Pulmonary artery endothelial cell (primary cell): ENCODE measurements at regions not wholly inside any gene's neighbourhood (a gene's known extent, or its start where the extent isn't known, plus 50 kb on each side); places are given as distances from the start of the nearest gene placed in this dataset.

ENCODE experiments used
- DNase-seq: peaks from one replicate; pipeline ENCODE4 v3.0.0-alpha.2; 2011; ENCODE audit warnings: low read depth, low spot score

GRCh38 chr2:158009399-158009798 lies 92.3 kb upstream of the UPP2 start:
- no peak for DNase-seq

DNA sequence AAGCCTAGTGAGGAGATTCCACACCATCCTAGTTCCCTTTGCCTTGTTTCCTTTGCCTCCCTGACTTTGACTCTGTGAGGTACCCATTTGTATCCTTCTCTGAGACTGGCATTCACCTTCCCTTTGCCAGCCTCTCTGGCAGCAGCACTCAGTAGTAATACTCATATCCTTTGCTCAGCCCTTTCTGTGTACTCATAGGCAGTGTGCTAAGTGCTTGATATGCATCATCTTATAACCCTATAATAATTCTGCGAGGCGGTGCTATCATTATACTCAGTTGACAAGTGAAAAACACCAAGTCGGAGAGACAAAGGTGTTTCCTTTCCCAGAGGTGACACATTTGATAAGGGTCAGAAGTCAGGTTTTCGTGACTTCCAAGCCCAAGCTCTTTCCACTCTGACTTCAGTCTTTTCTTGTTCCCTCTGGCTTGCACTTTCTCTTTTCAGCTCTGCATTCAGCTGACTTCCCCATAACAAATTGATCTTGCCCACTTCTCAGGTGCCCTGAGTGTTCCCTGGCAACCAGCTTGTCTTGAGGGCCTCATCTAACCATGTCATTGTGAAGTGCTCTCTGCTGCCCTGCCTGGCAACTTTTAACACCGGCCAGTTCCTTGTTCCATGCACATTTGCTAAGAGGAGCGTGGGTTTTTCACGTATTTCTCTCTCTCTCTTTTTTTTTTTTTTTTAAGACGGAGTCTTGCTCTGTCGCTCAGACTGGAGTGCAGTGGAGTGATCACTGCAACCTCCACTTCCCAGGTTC lies 94.5 kb upstream of the UPP2 start:
- DNase-seq, result no peak

DNA sequence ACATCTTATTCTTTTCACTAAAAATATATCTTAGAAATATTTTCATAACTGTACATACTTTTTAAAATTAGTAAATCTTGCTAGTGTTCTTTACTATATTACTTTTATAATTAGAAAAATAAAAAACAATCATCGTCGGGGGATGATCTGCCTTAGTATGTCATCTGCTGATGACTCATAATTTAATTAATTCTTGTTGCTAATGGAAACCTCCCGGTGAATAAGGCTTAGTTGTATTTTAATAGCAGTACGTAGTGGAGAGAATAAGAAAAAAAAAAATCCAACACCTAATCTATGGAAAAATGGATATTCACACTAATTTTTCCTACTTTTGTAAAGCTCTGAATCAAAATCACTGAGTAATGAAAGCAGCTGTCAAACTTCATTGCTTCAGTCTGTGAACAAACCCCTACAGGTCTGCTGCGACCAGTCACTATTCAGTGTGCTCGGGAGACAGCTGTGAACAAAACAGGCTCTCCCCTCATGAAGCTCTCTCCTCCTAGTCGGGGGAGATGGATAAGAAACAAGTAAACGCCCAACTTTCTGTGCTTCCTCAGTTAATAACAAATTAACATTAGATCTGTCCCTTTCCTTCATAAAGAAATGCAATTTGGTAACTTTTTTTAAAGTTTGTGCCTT lies 97.4 kb upstream of the UPP2 start:
- DNase-seq, result no peak

- DNase-seq, result no peak
Observed at GRCh38 chr2:158002079-158002478, 99.6 kb upstream of the UPP2 start.

DNA sequence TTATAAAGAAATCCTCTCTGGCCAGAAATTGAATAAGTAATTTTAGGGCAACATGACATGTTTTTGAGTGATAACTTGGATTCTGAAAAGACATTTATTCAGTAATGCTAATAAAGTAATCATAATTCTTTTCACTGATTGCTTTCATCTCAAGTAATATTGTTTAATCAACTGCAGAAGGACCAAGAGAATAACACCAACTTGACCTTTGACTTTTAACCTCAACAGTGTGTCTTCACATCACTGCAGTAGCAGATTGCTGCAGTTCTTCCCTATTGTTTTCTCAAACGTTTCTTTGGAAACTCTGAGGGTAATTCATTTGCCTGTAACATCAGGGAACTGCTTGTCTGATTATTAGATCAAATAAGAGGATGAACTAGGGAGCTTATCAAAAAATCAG lies 104.9 kb upstream of the UPP2 start:
- DNase-seq, result no peak

GRCh38 chr2:157995117-157995516 lies 106.6 kb upstream of the UPP2 start:
- DNase-seq, result no peak

GRCh38 chr2:157991932-157992331 lies 109.7 kb upstream of the UPP2 start:
- no peak for DNase-seq

DNA sequence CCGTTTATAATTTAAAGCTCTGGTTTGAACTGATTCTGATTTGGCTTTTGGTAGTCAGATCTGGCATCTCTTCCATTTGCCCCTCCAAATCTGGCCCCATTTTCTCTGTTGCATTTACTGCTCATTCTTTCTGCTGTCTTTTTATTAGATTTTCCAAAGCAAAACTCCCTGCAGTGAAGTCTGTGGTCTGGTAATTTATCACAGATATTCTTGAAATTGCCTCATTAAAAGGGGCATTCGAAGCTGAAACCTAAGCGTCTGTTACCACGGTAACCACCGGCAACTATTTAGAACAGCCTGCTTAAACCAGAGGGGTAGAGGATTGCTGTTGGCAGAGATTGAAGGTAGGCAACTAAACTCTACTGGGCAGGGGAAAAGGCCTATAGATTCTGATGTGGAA lies 111.5 kb upstream of the UPP2 start:
- no peak for DNase-seq

GRCh38 chr2:157989227-157989626 lies 112.4 kb upstream of the UPP2 start:
- no peak for DNase-seq

GRCh38 chr2:157986761-157987160 lies 110.6 kb upstream of the ACVR1 start:
- DNase-seq, result no peak

DNA sequence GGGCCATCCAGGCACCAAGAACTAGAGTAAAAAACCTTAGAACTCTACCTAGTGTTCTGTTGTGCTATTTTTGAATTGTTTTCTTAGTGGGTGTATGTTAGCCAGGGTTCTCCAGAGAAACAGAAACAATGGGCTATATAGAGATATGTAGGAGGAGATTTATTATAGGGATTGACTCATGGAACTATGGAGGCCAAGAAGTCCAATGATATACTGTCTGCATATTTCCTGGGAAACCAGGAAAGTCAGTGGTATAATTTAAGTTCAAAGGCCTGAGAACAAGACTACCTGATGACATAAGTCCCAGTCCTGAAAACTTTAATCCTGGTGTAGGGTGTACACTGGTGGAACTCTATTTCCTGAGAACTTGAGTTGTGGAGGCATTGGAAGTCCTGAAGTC lies 108.7 kb upstream of the ACVR1 start:
- DNase-seq, result no peak

DNA sequence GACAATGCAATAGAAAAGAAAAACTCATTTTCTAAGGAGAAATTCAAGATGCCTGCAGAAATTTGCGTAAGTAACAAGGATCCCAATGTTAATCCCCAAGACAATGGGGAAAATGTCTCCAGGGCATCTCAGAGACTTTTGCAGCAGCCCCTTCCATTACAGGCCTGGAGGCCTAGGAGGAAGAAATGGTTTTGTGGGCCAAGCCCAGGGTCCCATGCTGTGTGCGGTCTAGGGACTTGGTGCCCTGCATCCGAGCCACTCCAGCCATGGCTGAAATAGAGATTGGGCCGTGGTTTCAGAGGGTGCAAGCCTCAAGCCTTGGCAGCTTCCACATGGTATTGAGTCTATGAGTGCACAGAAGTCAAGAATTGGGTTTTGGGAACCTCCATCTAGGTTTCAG lies 103.9 kb upstream of the ACVR1 start:
- DNase-seq, result no peak

- no peak for DNase-seq
Observed at GRCh38 chr2:157971702-157972101, 95.6 kb upstream of the ACVR1 start.

DNA sequence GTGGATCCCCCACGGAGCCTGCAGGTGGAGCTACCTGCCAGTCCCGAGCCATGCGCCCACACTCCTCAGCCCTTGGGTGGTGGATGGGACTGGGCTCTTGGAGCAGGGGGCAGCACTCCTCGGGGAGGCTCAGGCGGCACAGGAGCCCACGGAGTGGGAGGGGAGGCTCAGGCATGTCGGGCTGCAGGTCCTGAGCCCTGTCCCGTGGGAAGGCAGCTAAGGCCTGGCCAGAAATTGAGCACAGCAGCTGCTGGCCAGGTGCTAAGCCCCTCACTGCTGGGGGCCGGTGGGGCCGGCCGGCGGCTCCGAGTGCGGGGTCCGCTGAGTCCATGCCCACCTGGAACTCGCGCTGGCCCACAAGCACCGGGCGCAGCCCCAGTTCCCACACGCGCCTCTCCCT lies 91.7 kb upstream of the ACVR1 start:
- no peak for DNase-seq

GRCh38 chr2:157959249-157959648 lies 83.1 kb upstream of the ACVR1 start:
- no peak for DNase-seq

DNA sequence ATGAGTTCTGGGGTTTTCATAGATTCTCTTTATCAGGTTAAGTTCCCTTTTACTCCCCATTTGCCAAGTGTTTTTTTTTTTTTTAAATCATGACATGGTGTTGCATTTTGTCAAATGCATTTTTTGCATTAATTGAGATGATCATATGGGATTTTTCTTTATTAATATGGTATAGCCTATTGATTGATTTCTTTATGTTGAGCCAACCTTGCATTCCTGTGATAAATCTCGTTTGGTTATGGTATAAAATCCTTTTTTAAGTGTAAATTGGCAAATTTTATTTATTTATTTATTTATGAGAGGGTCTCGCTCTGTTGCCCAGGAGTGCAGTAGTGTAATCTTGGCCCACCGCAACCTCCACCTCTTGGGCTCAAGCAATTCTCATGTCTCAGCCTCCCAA lies 81.5 kb upstream of the ACVR1 start:
- DNase-seq, result no peak

GRCh38 chr2:157952558-157952957 lies 76.4 kb upstream of the ACVR1 start:
- no peak for DNase-seq

- no peak for DNase-seq
Observed at GRCh38 chr2:157948856-157949255, 72.7 kb upstream of the ACVR1 start.

DNA sequence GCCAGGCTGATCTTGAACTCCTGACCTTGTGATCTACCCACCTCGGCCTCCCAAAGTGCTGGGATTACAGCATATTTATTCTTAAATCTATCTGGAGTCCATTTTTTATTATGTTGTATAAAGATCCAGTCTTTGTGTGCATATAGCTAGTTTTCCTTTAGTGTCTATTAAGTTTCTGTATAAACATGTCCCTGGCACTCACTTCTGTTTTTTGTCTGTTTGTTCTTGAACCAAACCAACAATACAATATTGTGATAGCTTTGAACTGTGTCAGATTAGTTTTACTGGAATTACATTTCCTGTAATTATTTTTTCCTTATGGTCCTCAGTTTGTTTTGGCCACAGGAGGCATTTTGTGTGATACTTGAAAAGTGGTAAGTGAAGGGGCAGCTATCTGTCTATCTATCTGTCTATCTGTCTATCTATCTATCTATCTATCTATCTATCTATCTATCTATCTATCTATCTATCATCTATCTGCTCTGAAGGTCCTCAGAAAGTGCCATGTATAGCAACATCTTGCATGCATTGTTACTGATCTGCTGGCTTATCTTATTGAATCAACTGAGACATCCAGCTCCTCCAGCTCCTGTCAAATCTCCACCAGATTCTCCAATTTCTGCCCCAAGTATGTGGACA lies 70.9 kb upstream of the ACVR1 start:
- DNase-seq, result no peak

DNA sequence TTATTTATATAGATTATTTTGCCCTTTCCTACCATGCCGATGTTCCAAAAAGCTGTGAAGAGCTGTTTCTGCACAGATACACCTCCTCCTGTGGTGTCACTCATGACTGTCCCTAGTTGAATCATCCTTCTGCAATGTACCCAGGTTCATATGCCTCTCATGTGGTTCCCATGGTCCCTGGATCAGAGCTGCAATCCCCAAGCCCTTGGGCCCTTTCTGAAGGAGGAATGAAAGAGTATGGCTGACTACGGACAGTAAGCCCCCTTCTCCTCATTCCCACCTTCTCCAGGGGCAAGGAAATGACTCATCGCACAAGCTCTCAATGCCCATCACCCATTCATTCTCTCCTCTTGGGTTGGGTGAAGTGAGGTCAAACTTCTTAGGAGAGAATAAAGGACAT lies 63.9 kb upstream of the ACVR1 start:
- DNase-seq, result no peak

DNA sequence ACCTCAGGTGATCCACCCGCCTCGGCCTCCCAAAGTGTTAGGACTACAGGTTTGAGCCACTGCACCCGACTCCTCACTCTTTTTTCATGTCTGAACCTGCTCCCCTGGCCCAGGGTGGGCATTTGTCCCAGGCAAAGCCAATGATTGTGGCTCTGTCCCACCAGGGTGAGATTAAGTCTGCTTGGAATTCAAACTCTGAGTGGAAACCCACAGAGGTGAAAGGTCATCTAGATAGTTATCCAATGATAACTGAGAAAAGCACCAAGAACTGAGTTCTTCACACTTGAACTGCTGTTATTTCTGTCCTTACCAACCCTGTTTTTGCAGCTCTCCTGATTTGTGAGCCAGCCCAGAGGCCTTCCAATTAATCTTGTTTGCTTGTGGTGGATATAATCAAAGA lies 62.4 kb upstream of the ACVR1 start:
- DNase-seq, result no peak

DNA sequence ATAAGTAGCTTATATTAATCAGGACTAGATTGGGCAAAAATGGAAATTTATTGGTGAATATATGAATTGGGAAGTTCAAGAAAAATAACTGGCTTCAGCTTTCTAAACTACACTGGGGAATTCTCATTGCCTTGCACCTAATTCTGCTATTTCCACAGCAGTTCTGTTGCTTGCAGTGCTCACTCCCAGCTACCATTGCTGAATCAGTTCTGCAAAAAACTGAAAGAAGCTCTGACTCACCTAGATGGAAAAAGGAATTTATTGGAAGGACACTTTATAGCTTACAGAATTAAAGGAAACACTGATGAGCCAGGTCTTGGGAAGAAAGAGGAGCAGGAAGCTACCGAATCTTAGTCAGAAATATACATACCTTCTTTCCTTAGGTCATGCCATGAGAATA lies 60.3 kb upstream of the ACVR1 start:
- DNase-seq, result no peak

DNA sequence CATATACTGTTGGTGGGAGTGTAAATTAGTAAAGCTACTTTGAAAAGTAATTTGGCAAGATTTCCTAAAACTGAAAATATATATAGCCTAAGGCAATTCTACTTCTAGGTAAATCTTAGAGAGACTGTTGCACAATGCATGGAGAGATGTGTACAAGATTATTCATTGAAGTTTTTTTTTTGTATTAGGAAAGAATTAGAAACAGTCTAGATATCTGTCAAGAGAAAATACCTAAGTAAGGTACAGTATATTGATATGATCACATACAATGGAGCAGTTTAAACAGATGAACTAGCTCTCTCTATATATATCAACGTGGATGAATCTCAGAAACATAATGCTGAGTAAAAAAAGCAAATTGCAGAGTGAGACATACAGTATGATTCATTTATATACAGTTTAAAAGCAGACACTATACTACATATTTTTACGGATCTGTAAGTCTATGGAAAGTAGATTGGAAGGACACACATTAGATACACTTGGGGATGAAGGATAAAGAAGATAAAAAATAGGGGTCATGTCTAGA lies 59.3 kb upstream of the ACVR1 start:
- no peak for DNase-seq
